H1 (cell line): ENCODE measurements at regions not wholly inside any gene's neighbourhood (a gene's known extent, or its start where the extent isn't known, plus 50 kb on each side); places are given as distances from the start of the nearest gene placed in this dataset.

Source experiments
- CTCF ChIA-PET: fragments of 300-600 bp; sonication (Branson Sonifier 250); formaldehyde crosslinking; loops from one replicate; lab custom pipeline; 2021; ENCODE audit not compliant: partially characterized antibody; lab: Charles Lee
- POLR2A ChIA-PET: fragments of 300-600 bp; sonication (Branson Sonifier 250); formaldehyde crosslinking; loops from one replicate; lab custom pipeline; 2021; ENCODE audit warnings: inconsistent platforms; ENCODE audit not compliant: partially characterized antibody; lab: Charles Lee
- DNase-seq, 2 experiments: peaks; one replicate each; pipeline versions ENCODE4 v3.0.0 to v3.0.0-alpha.2; 2010 to 2022; ENCODE audit warnings: low spot score in 2 of 2, low read depth in 1 of 2, mixed read lengths in 1 of 2
- FAIRE-seq: peaks from 2 replicates; lab custom pipeline; 2011; peaks lifted over from hg19 to GRCh38; lab: Jason Lieb, UNC
- H2AFZ ChIP-seq: 2 replicates; pipeline ENCODE4 v1.8.1; 2012; ENCODE audit warnings: low read length, inconsistent platforms
- H2AK5ac ChIP-seq: 2 replicates; pipeline ENCODE4 v1.6.1; 2013; ENCODE audit warnings: low read depth, low read length
- H2BK120ac ChIP-seq: replicated peaks from 2 replicates; pipeline ENCODE3; 2013; ENCODE audit warnings: low read depth, low read length, inconsistent platforms
- H2BK12ac ChIP-seq: 2 replicates; pipeline ENCODE4 v1.6.1; 2013; ENCODE audit warnings: low read depth, low read length
- H2BK15ac ChIP-seq: 2 replicates; pipeline ENCODE4 v1.6.1; 2013; ENCODE audit warnings: low read length
- H2BK20ac ChIP-seq: 2 replicates; pipeline ENCODE4 v1.6.1; 2013; ENCODE audit warnings: low read length
- H2BK5ac ChIP-seq: 2 replicates; pipeline ENCODE4 v1.6.1; 2013; ENCODE audit warnings: low read depth, low read length
- H3K14ac ChIP-seq: 2 replicates; pipeline ENCODE4 v1.6.1; 2013; ENCODE audit warnings: inconsistent platforms; ENCODE audit not compliant: insufficient read length
- H3K18ac ChIP-seq: 2 replicates; pipeline ENCODE4 v1.6.1; 2013; ENCODE audit warnings: low read length; ENCODE audit errors: extremely low read depth
- H3K23ac ChIP-seq: 2 replicates; pipeline ENCODE4 v1.6.1; 2013; ENCODE audit warnings: inconsistent platforms; ENCODE audit not compliant: insufficient read length
- H3K23me2 ChIP-seq: 2 replicates; pipeline ENCODE4 v1.6.1; 2013; ENCODE audit warnings: low read depth, low read length
- H3K27ac ChIP-seq: 2 replicates; pipeline ENCODE4 v1.6.1; 2011; ENCODE audit warnings: low read depth, low read length, inconsistent platforms
- H3K27me3 ChIP-seq, 4 experiments: replicated peaks in 1 of 4; 1 replicate in 1 of 4; 2 replicates in 3 of 4; pipeline versions ENCODE4 v1.6.1 to v1.8.1; 2011 to 2013; ENCODE audit warnings: low read length in 3 of 4, mild to moderate bottlenecking in 3 of 4, inconsistent platforms in 2 of 4, mixed read lengths in 2 of 4, moderate library complexity in 1 of 4; ENCODE audit not compliant: control insufficient read depth in 3 of 4, insufficient read depth in 3 of 4; ENCODE audit errors: extremely low read depth in 1 of 4
- H3K36me3 ChIP-seq, 4 experiments: 2 replicates each; pipeline versions ENCODE4 v1.6.1 to v1.8.1; 2011 to 2013; ENCODE audit warnings: mild to moderate bottlenecking in 4 of 4, low read length in 3 of 4, moderate library complexity in 2 of 4, control low read depth in 1 of 4, inconsistent platforms in 1 of 4; ENCODE audit not compliant: insufficient read depth in 4 of 4, control insufficient read depth in 2 of 4
- H3K4ac ChIP-seq: replicated peaks from 2 replicates; pipeline ENCODE3; 2013; ENCODE audit warnings: low read length, low read depth, mixed read lengths, inconsistent platforms; ENCODE audit not compliant: insufficient read length
- H3K4me1 ChIP-seq, 4 experiments: replicated peaks in 1 of 4; 1 replicate in 1 of 4; 2 replicates in 3 of 4; pipeline versions ENCODE4 v1.6.1 to v1.8.1; 2011 to 2013; ENCODE audit warnings: low read length in 3 of 4, inconsistent platforms in 2 of 4, mixed read lengths in 1 of 4; ENCODE audit not compliant: insufficient read depth in 4 of 4, control insufficient read depth in 3 of 4
- H3K4me2 ChIP-seq, 2 experiments: 2 replicates each; pipeline versions ENCODE4 v1.6.1 to v1.8.1; 2011 to 2013; ENCODE audit warnings: low read depth in 2 of 2, low read length in 2 of 2, control low read depth in 1 of 2, inconsistent platforms in 1 of 2, mild to moderate bottlenecking in 1 of 2; ENCODE audit not compliant: insufficient read depth in 1 of 2
- H3K4me3 ChIP-seq, 4 experiments: fragments of 200-600, 300-600 bp in 1 of 4; sonication (generic), shearing (Covaris generic), sonication (Bioruptor Twin) in 1 of 4; 2 replicates each; pipeline versions ENCODE4 v1.5.1 to v1.8.1; 2011 to 2016; ENCODE audit warnings: low read length in 4 of 4, low read depth in 3 of 4, control low read depth in 2 of 4, inconsistent platforms in 2 of 4, mild to moderate bottlenecking in 2 of 4, mixed read lengths in 1 of 4, moderate library complexity in 1 of 4; ENCODE audit not compliant: insufficient read depth in 2 of 4; ENCODE audit errors: extremely low read depth in 1 of 4
- H3K56ac ChIP-seq: replicated peaks from 2 replicates; pipeline ENCODE3; 2013; ENCODE audit warnings: low read depth, mild to moderate bottlenecking, mixed read lengths, low read length, inconsistent platforms; ENCODE audit not compliant: insufficient read length
- H3K79me1 ChIP-seq: 2 replicates; pipeline ENCODE4 v1.6.1; 2013; ENCODE audit warnings: low read depth, low read length, control low read depth
- H3K79me2 ChIP-seq, 2 experiments: 2 replicates each; pipeline versions ENCODE4 v1.6.1 to v1.8.1; 2012 to 2013; ENCODE audit warnings: low read length in 2 of 2, mild to moderate bottlenecking in 2 of 2, inconsistent platforms in 1 of 2; ENCODE audit not compliant: insufficient read depth in 2 of 2, control insufficient read depth in 1 of 2
- H3K9ac ChIP-seq, 4 experiments: replicated peaks in 1 of 4; 1 replicate in 1 of 4; 2 replicates in 3 of 4; pipeline versions ENCODE4 v1.6.1 to v1.8.1; 2011 to 2013; ENCODE audit warnings: low read depth in 3 of 4, low read length in 3 of 4, control low read depth in 2 of 4, mild to moderate bottlenecking in 2 of 4, moderate library complexity in 2 of 4, inconsistent platforms in 1 of 4; ENCODE audit errors: extremely low read depth in 1 of 4
- H3K9me3 ChIP-seq, 2 experiments: 2 replicates each; pipeline versions ENCODE4 v1.6.1 to v1.8.1; 2012 to 2013; ENCODE audit warnings: mild to moderate bottlenecking in 2 of 2, moderate library complexity in 2 of 2, control low read depth in 1 of 2, inconsistent platforms in 1 of 2, low read depth in 1 of 2, low read length in 1 of 2, mixed read lengths in 1 of 2; ENCODE audit not compliant: insufficient read depth in 2 of 2
- H4K20me1 ChIP-seq, 2 experiments: replicated peaks in 1 of 2; 2 replicates each; pipeline versions ENCODE3 to v1.8.1; 2011 to 2013; ENCODE audit warnings: inconsistent platforms in 2 of 2, low read length in 2 of 2, mild to moderate bottlenecking in 1 of 2; ENCODE audit not compliant: insufficient read depth in 2 of 2, control insufficient read depth in 1 of 2
- H4K5ac ChIP-seq: 2 replicates; pipeline ENCODE4 v1.6.1; 2013; ENCODE audit warnings: low read length, low read depth, mixed read lengths, inconsistent platforms; ENCODE audit not compliant: insufficient read length
- H4K8ac ChIP-seq: 2 replicates; pipeline ENCODE4 v1.8.0; 2013; ENCODE audit warnings: mild to moderate bottlenecking, moderate library complexity, low read length, inconsistent platforms; ENCODE audit not compliant: insufficient read depth; ENCODE audit errors: extremely low read depth
- H4K91ac ChIP-seq: replicated peaks from 2 replicates; pipeline ENCODE3; 2013; ENCODE audit warnings: low read length, mixed read lengths, inconsistent platforms; ENCODE audit not compliant: insufficient read length
- CBX5 ChIP-seq: fragments of 300-800, 300-1000 bp; sonication (generic); IDR thresholded peaks from 2 replicates; pipeline ENCODE4 v1.7.1; 2016; ENCODE audit warnings: antibody characterized with exemption, low read length, low read depth
- CTCF ChIP-seq, 3 experiments: IDR thresholded peaks; 1 replicate in 2 of 3; 2 replicates in 1 of 3; pipeline versions ENCODE4 v1.5.1 to v1.6.1; 2011; ENCODE audit warnings: low read length in 3 of 3, mild to moderate bottlenecking in 3 of 3, inconsistent platforms in 2 of 3, low read depth in 1 of 3, moderate library complexity in 1 of 3; ENCODE audit not compliant: insufficient read depth in 1 of 3; ENCODE audit errors: control extremely low read depth in 1 of 3
- E2F6 ChIP-seq: IDR thresholded peaks from 2 replicates; pipeline ENCODE4 v1.6.1; 2012; ENCODE audit warnings: inconsistent platforms
- JUN ChIP-seq: IDR thresholded peaks from 2 replicates; pipeline ENCODE4 v1.6.1; 2011; ENCODE audit warnings: low read depth, mild to moderate bottlenecking, improper control_type of control experiment, low read length
- JUND ChIP-seq: IDR thresholded peaks from 2 replicates; pipeline ENCODE4 v1.6.1; 2011; ENCODE audit warnings: mild to moderate bottlenecking, improper control_type of control experiment, low read length
- KDM1A ChIP-seq: fragments of 200-600, 300-600 bp; sonication (generic); IDR thresholded peaks from 2 replicates; pipeline ENCODE4 v1.7.1; 2016; ENCODE audit warnings: mild to moderate bottlenecking, low read length, borderline replicate concordance
- MAFK ChIP-seq: IDR thresholded peaks from 2 replicates; pipeline ENCODE4 v1.6.1; 2012; ENCODE audit warnings: low read depth, mild to moderate bottlenecking, improper control_type of control experiment, low read length
- NRF1 ChIP-seq: IDR thresholded peaks from 2 replicates; pipeline ENCODE4 v1.6.1; 2011; ENCODE audit warnings: mild to moderate bottlenecking, low read depth, low read length, improper control_type of control experiment
- PHF8 ChIP-seq: fragments of 200-600 bp; sonication (generic); conservative IDR thresholded peaks from 2 replicates; pipeline ENCODE4 v1.7.1; 2012; ENCODE audit warnings: low read depth, mild to moderate bottlenecking, inconsistent platforms, low read length, moderate library complexity
- YY1 ChIP-seq: IDR thresholded peaks from 2 replicates; pipeline ENCODE4 v1.6.1; 2011; ENCODE audit warnings: low read depth, mild to moderate bottlenecking, low read length
- WGBS, 2 experiments: shearing (Covaris generic) in 1 of 2; methylation state at CpG; one replicate each; pipeline versions ENCODE4 v1.1.6 to v1.1.7; 2013 to 2015; ENCODE audit warnings: low lambda C conversion rate in 2 of 2, mixed read lengths in 2 of 2, inconsistent platforms in 1 of 2, low coverage in 1 of 2, missing lambda C conversion rate in 1 of 2; ENCODE audit not compliant: insufficient replicate concordance in 2 of 2, insufficient coverage in 1 of 2, insufficient read length in 1 of 2; ENCODE audit errors: extremely low coverage in 1 of 2, missing lambda C conversion rate in 1 of 2; 5-methylcytosine and 5-hydroxymethylcytosine counted together

- H2BK15ac ChIP-seq, result no peak overlapping the region
- no peak overlapping the region for H3K56ac ChIP-seq
- H2AK5ac ChIP-seq, result no peak overlapping the region
- no peak overlapping the region for H3K23ac ChIP-seq
- no peak overlapping the region for H3K4me3 ChIP-seq
- no peak overlapping the region for H3K14ac ChIP-seq
- H3K27ac ChIP-seq, result no peak overlapping the region
- H2BK12ac ChIP-seq, result peak overlapping the region; percentile 22; the same call in 1 of the 2 replicates
- no peak overlapping the region for H3K4me2 ChIP-seq
- H3K23me2 ChIP-seq, result no peaks in the 10 kb centered on the region
- H2AFZ ChIP-seq, result peak overlapping the region; percentile 96
- CTCF ChIA-PET, result interaction anchor here (0.8 to 42.8 kb wide), 12 partner anchors 10 to 96 kb away, joined by 3 to 1551 read pairs (median 4); no protein-coding TSS in a partner anchor
- FAIRE-seq (no peak), DNase-seq (no peak)
- no peaks in the 10 kb centered on the region for H3K79me2 ChIP-seq
- H2BK20ac ChIP-seq, result no peak overlapping the region
- no peak overlapping the region for H4K5ac ChIP-seq
- H4K8ac ChIP-seq, result no peak overlapping the region
- no peaks in the 10 kb centered on the region for H3K79me1 ChIP-seq
- H3K4ac ChIP-seq, result no peak overlapping the region
- no peak overlapping the region for H4K91ac ChIP-seq
- no peak overlapping the region for H2BK120ac ChIP-seq
- POLR2A ChIA-PET, result no interaction called here
- H3K4me1 ChIP-seq, result peaks cover 0 to 5% (median 2%) of the 10 kb centered on the region in 4 experiments; a peak in 3 of 7 replicates
- H3K27me3 ChIP-seq, result no peaks in the 10 kb centered on the region
- H3K9ac ChIP-seq, result no peak overlapping the region
- no peaks in the 10 kb centered on the region for H3K9me3 ChIP-seq
- no peaks in the 10 kb centered on the region for H3K36me3 ChIP-seq
- H3K18ac ChIP-seq, result no peak overlapping the region
- H2BK5ac ChIP-seq, result peak overlapping the region; percentile 49
- H4K20me1 ChIP-seq, result no peaks in the 10 kb centered on the region
- WGBS, 2 experiments, result 60% methylated on average over 8 of the region's 8 CpGs; no CpG with 5 or more reads in 1 of the 2 experiments
- TF ChIP-seq KDM1A (no peak), NRF1 (no peak), MAFK (no peak), JUND (no peak), JUN (no peak), CBX5 (no peak), CTCF (IDR thresholded peaks at IDR 0.05; ENCODE audit: control extremely low read depth in 1 of 3, insufficient read depth in 1 of 3, low read depth in 1 of 3, low read length in 3 of 3) (peak; percentile 31 to 69 (median 45)), YY1 (peak; percentile 53; the same call in 1 of the 2 replicates), E2F6 (no peak), PHF8 (no peak)
Measured at GRCh38 chr4:77376788-77377460, 219.9 kb downstream of the CCNG2 start.
